ENCODE measurements at regions not wholly inside any gene's neighbourhood (a gene's known extent, or its start where the extent isn't known, plus 50 kb on each side); places are given as distances from the start of the nearest gene placed in this dataset.

DNA sequence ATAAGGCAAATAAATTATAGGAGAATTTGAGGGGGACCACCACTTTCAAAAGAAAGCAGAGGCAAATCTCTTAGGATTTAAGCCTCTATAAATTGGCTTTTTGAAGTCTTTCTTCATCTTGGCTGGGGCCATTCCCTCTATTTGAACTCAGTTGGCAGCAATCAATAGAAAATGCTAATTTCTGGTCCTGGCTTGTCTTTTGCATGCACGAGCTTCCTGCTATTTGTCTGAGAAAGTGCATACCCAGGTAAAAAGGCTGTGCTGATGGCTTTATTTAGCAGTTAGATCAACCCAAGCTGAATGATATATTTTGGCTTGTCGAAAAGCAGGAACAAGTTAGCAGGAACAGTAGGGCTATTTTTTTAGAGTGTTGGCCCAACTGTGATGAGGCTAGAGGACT is 64.1 kb upstream of the GRAMD1B start:
- Histone ChIP-seq H3K27me3 (replicated peaks in 2 of 5; ENCODE audit: control insufficient read depth in 4 of 5, insufficient read depth in 5 of 5, low read length in 4 of 5) (peaks cover 0 to 3% (median 0%) of the 10 kb centered on the region in 5 experiments), H3K9me3 (ENCODE audit: control extremely low read depth in 1 of 5, control insufficient read depth in 4 of 5, insufficient read depth in 2 of 5, low read depth in 1 of 5, low read length in 4 of 5) (no peaks in the 10 kb centered on the region), H3K36me3 (ENCODE audit: control insufficient read depth in 4 of 4, insufficient read depth in 4 of 4, low read length in 3 of 4) (no peaks in the 10 kb centered on the region), H3K4me1 (ENCODE audit: control extremely low read depth in 1 of 4, control insufficient read depth in 4 of 4, insufficient read depth in 4 of 4, low read length in 3 of 4) (peaks cover 11 to 31% (median 18%) of the 10 kb centered on the region in 4 experiments), H3K27ac (ENCODE audit: insufficient read depth in 1 of 2, low read depth in 1 of 2, low read length in 2 of 2, poor library complexity in 1 of 2, severe bottlenecking in 2 of 2) (no peak overlapping the region), H3K4me3 (ENCODE audit: control insufficient read depth in 1 of 7, extremely low read depth in 1 of 7, insufficient read depth in 4 of 7, low read depth in 2 of 7, low read length in 6 of 7) (no peak overlapping the region)
- ChIA-PET POLR2A (no interaction called here), CTCF (interaction anchor here (0.6 kb wide), 1 partner anchor 77 kb away, joined by 3 read pairs; no protein-coding TSS in a partner anchor)
- WGBS (ENCODE audit: insufficient coverage): 100% methylated on average over 1 of the region's 2 CpGs
- no peak for DNase-seq

- Histone ChIP-seq H3K4me3 (ENCODE audit: control insufficient read depth in 1 of 7, extremely low read depth in 1 of 7, insufficient read depth in 4 of 7, low read depth in 2 of 7, low read length in 6 of 7) (no peak overlapping the region), H3K4me1 (ENCODE audit: control extremely low read depth in 1 of 4, control insufficient read depth in 4 of 4, insufficient read depth in 4 of 4, low read length in 3 of 4) (peaks cover 11 to 31% (median 18%) of the 10 kb centered on the region in 4 experiments), H3K27ac (ENCODE audit: insufficient read depth in 1 of 2, low read depth in 1 of 2, low read length in 2 of 2, poor library complexity in 1 of 2, severe bottlenecking in 2 of 2) (no peak overlapping the region), H3K36me3 (ENCODE audit: control insufficient read depth in 4 of 4, insufficient read depth in 4 of 4, low read length in 3 of 4) (no peaks in the 10 kb centered on the region), H3K27me3 (replicated peaks in 2 of 5; ENCODE audit: control insufficient read depth in 4 of 5, insufficient read depth in 5 of 5, low read length in 4 of 5) (peaks cover 0 to 7% (median 5%) of the 10 kb centered on the region in 5 experiments), H3K9me3 (ENCODE audit: control extremely low read depth in 1 of 5, control insufficient read depth in 4 of 5, insufficient read depth in 2 of 5, low read depth in 1 of 5, low read length in 4 of 5) (no peaks in the 10 kb centered on the region)
- ChIA-PET POLR2A (no interaction called here), CTCF (no interaction called here)
- 96% methylated on average over 9 of the region's 9 CpGs for WGBS (ENCODE audit: insufficient coverage)
- DNase-seq: no peak
Observed at GRCh38 chr11:123364080-123364479, 66.0 kb upstream of the GRAMD1B start.

- H3K27ac ChIP-seq (ENCODE audit: insufficient read depth in 1 of 2, low read depth in 1 of 2, low read length in 2 of 2, poor library complexity in 1 of 2, severe bottlenecking in 2 of 2): no peak overlapping the region
- CTCF ChIA-PET: no interaction called here
- H3K9me3 ChIP-seq (ENCODE audit: control extremely low read depth in 1 of 5, control insufficient read depth in 4 of 5, insufficient read depth in 2 of 5, low read depth in 1 of 5, low read length in 4 of 5): no peaks in the 10 kb centered on the region
- peaks cover 0 to 12% (median 5%) of the 10 kb centered on the region in 5 experiments for H3K27me3 ChIP-seq (replicated peaks in 2 of 5; ENCODE audit: control insufficient read depth in 4 of 5, insufficient read depth in 5 of 5, low read length in 4 of 5)
- H3K4me3 ChIP-seq (ENCODE audit: control insufficient read depth in 1 of 7, extremely low read depth in 1 of 7, insufficient read depth in 4 of 7, low read depth in 2 of 7, low read length in 6 of 7): peak overlapping the region in 2 of 7 experiments; percentile 28 to 53
- DNase-seq: no peak
- WGBS (ENCODE audit: insufficient coverage): 78% methylated on average over 3 of the region's 4 CpGs
- POLR2A ChIA-PET: no interaction called here
- H3K4me1 ChIP-seq (ENCODE audit: control extremely low read depth in 1 of 4, control insufficient read depth in 4 of 4, insufficient read depth in 4 of 4, low read length in 3 of 4): peaks cover 11 to 34% (median 21%) of the 10 kb centered on the region in 4 experiments
- H3K36me3 ChIP-seq (ENCODE audit: control insufficient read depth in 4 of 4, insufficient read depth in 4 of 4, low read length in 3 of 4): no peaks in the 10 kb centered on the region
Observed at GRCh38 chr11:123363556-123363955, 66.5 kb upstream of the GRAMD1B start.

GRCh38 chr11:123362941-123363340 is 67.1 kb upstream of the GRAMD1B start:
- 0% methylated on average over 6 of the region's 9 CpGs for WGBS (ENCODE audit: insufficient coverage)

DNA sequence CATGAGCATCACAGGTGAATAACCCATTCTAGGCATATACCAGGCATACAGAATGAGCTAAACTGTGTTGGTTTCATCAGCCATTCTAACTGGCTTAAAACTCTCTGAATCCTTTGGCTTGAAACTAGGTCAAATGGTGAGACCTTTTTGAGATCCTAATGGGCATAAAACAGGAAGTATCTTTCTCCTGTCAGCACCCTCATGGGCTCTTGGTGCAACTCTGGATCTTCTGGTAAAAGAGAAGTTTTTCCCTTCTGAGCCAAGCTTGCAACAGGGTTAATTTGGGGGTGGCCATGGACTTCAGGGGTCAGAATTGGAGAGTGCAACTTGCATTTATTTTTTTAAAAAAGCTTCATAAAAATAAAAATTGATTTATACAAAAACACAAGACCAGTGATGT is 67.9 kb upstream of the GRAMD1B start:
- CTCF ChIA-PET: interaction anchor here (1.1 to 1.5 kb wide), 2 partner anchors 46 to 116 kb away, joined by 4 read pairs; no protein-coding TSS in a partner anchor
- Histone ChIP-seq H3K4me1 (ENCODE audit: control extremely low read depth in 1 of 4, control insufficient read depth in 4 of 4, insufficient read depth in 4 of 4, low read length in 3 of 4) (peaks cover 14 to 44% (median 32%) of the 10 kb centered on the region in 4 experiments), H3K27me3 (replicated peaks in 2 of 5; ENCODE audit: control insufficient read depth in 4 of 5, insufficient read depth in 5 of 5, low read length in 4 of 5) (peaks cover 0 to 26% (median 10%) of the 10 kb centered on the region in 5 experiments)

More at GRCh38 chr11:123362941-123363340, 67.1 kb upstream of the GRAMD1B start:
- POLR2A ChIA-PET: no interaction called here
- H3K27ac ChIP-seq (ENCODE audit: insufficient read depth in 1 of 2, low read depth in 1 of 2, low read length in 2 of 2, poor library complexity in 1 of 2, severe bottlenecking in 2 of 2): no peak overlapping the region
- H3K27me3 ChIP-seq (replicated peaks in 2 of 5; ENCODE audit: control insufficient read depth in 4 of 5, insufficient read depth in 5 of 5, low read length in 4 of 5): peaks cover 0 to 18% (median 5%) of the 10 kb centered on the region in 5 experiments
- peaks cover 11 to 41% (median 27%) of the 10 kb centered on the region in 4 experiments for H3K4me1 ChIP-seq (ENCODE audit: control extremely low read depth in 1 of 4, control insufficient read depth in 4 of 4, insufficient read depth in 4 of 4, low read length in 3 of 4)
- CTCF ChIA-PET: interaction anchor here (1.1 kb wide), 1 partner anchor 116 kb away, joined by 4 read pairs; no protein-coding TSS in a partner anchor
- DNase-seq: peak in 2 of 3 donors; percentile 52 to 64
- peak overlapping the region in 3 of 7 experiments; percentile 23 to 53 (median 44) for H3K4me3 ChIP-seq (ENCODE audit: control insufficient read depth in 1 of 7, extremely low read depth in 1 of 7, insufficient read depth in 4 of 7, low read depth in 2 of 7, low read length in 6 of 7)
- H3K9me3 ChIP-seq (ENCODE audit: control extremely low read depth in 1 of 5, control insufficient read depth in 4 of 5, insufficient read depth in 2 of 5, low read depth in 1 of 5, low read length in 4 of 5): no peaks in the 10 kb centered on the region
- no peaks in the 10 kb centered on the region for H3K36me3 ChIP-seq (ENCODE audit: control insufficient read depth in 4 of 4, insufficient read depth in 4 of 4, low read length in 3 of 4)

DNA sequence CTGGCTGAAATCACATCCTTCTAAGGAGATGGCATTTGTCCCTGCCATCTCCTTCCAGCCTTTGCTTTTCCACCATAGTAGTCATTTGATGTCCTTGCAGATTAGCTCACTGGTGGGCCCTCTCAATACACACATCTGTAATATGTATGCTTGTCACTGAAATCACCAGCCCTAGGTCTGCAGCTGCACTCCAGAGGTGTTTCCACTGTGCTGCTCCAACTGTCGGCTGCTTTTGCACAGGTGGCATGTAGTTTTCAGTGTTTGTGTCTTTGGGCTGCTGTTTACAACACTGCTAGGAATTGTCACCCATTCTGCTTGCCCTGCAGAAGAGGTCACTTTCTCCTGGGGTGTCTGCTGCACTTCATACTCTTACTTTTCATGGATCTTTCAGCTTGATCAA is 69.0 kb upstream of the GRAMD1B start:
- 71% methylated on average over 1 of the region's 1 CpG for WGBS (ENCODE audit: insufficient coverage)

More for the DNA sequence above, 67.9 kb upstream of the GRAMD1B start:
- H3K27ac ChIP-seq (ENCODE audit: insufficient read depth in 1 of 2, low read depth in 1 of 2, low read length in 2 of 2, poor library complexity in 1 of 2, severe bottlenecking in 2 of 2): no peak overlapping the region
- POLR2A ChIA-PET: no interaction called here
- no peak overlapping the region for H3K4me3 ChIP-seq (ENCODE audit: control insufficient read depth in 1 of 7, extremely low read depth in 1 of 7, insufficient read depth in 4 of 7, low read depth in 2 of 7, low read length in 6 of 7)
- no peaks in the 10 kb centered on the region for H3K9me3 ChIP-seq (ENCODE audit: control extremely low read depth in 1 of 5, control insufficient read depth in 4 of 5, insufficient read depth in 2 of 5, low read depth in 1 of 5, low read length in 4 of 5)
- no peaks in the 10 kb centered on the region for H3K36me3 ChIP-seq (ENCODE audit: control insufficient read depth in 4 of 4, insufficient read depth in 4 of 4, low read length in 3 of 4)
- DNase-seq: peak in 1 of 3 donors; percentile 17

DNA sequence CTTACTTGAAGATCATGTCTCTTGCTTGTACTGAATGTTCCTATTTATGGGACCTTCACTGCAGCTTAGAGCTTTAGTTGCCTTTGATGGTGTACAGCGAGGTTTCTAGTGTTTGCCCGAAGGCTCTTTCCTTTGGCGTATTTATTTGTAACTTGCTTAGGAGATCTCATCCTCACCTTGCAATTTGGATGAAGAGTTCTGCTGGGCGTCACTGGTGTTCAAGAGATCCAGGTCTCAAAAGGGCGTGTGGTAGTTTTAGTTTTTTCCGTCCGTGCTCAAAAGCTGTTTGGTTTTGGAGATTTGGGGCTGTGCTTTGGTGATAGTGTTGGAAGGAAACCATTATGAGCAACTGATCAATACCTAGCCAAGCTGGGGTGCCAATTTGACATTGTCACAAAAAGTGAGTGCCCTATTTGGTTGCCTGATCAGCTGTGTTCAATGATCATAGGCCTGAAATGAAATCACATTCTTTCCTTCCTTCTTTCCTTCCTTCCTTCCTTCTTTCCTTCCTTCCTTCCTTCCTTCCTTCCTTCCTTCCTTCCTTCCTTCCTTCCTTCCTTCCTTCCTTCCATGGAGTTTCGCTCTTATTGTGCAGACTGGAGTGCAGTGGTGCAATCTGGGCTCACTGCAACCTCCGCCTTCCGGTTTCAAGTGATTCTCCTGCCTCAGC is 69.7 kb upstream of the GRAMD1B start:
- H3K36me3 ChIP-seq (ENCODE audit: control insufficient read depth in 4 of 4, insufficient read depth in 4 of 4, low read length in 3 of 4): no peaks in the 10 kb centered on the region
- peaks cover 14 to 44% (median 32%) of the 10 kb centered on the region in 4 experiments for H3K4me1 ChIP-seq (ENCODE audit: control extremely low read depth in 1 of 4, control insufficient read depth in 4 of 4, insufficient read depth in 4 of 4, low read length in 3 of 4)
- ChIA-PET CTCF (interaction anchor here (1.0 to 1.5 kb wide), 2 partner anchors 47 to 118 kb away, joined by 3 to 4 read pairs; no protein-coding TSS in a partner anchor), POLR2A (no interaction called here)
- H3K9me3 ChIP-seq (ENCODE audit: control extremely low read depth in 1 of 5, control insufficient read depth in 4 of 5, insufficient read depth in 2 of 5, low read depth in 1 of 5, low read length in 4 of 5): no peaks in the 10 kb centered on the region
- H3K27ac ChIP-seq (ENCODE audit: insufficient read depth in 1 of 2, low read depth in 1 of 2, low read length in 2 of 2, poor library complexity in 1 of 2, severe bottlenecking in 2 of 2): no peak overlapping the region
- 100% methylated on average over 4 of the region's 10 CpGs for WGBS (ENCODE audit: insufficient coverage)
- no peak for DNase-seq
- H3K27me3 ChIP-seq (replicated peaks in 2 of 5; ENCODE audit: control insufficient read depth in 4 of 5, insufficient read depth in 5 of 5, low read length in 4 of 5): peaks cover 0 to 35% (median 10%) of the 10 kb centered on the region in 5 experiments
- H3K4me3 ChIP-seq (ENCODE audit: control insufficient read depth in 1 of 7, extremely low read depth in 1 of 7, insufficient read depth in 4 of 7, low read depth in 2 of 7, low read length in 6 of 7): no peak overlapping the region

More for the DNA sequence above, 69.0 kb upstream of the GRAMD1B start:
- CTCF ChIA-PET: interaction anchor here (1.5 kb wide), 1 partner anchor 47 kb away, joined by 4 read pairs; no protein-coding TSS in a partner anchor
- Histone ChIP-seq H3K9me3 (ENCODE audit: control extremely low read depth in 1 of 5, control insufficient read depth in 4 of 5, insufficient read depth in 2 of 5, low read depth in 1 of 5, low read length in 4 of 5) (no peaks in the 10 kb centered on the region), H3K27me3 (replicated peaks in 2 of 5; ENCODE audit: control insufficient read depth in 4 of 5, insufficient read depth in 5 of 5, low read length in 4 of 5) (peaks cover 0 to 35% (median 10%) of the 10 kb centered on the region in 5 experiments), H3K27ac (ENCODE audit: insufficient read depth in 1 of 2, low read depth in 1 of 2, low read length in 2 of 2, poor library complexity in 1 of 2, severe bottlenecking in 2 of 2) (no peak overlapping the region), H3K4me3 (ENCODE audit: control insufficient read depth in 1 of 7, extremely low read depth in 1 of 7, insufficient read depth in 4 of 7, low read depth in 2 of 7, low read length in 6 of 7) (no peak overlapping the region), H3K4me1 (ENCODE audit: control extremely low read depth in 1 of 4, control insufficient read depth in 4 of 4, insufficient read depth in 4 of 4, low read length in 3 of 4) (peaks cover 14 to 44% (median 32%) of the 10 kb centered on the region in 4 experiments), H3K36me3 (ENCODE audit: control insufficient read depth in 4 of 4, insufficient read depth in 4 of 4, low read length in 3 of 4) (no peaks in the 10 kb centered on the region)
- POLR2A ChIA-PET: no interaction called here
- no peak for DNase-seq
